ENCODE measurements at regions not wholly inside any gene's neighbourhood (a gene's known extent, or its start where the extent isn't known, plus 50 kb on each side); places are given as distances from the start of the nearest gene placed in this dataset.
A peak's percentile ranks its signal among the peaks of the same experiment; 100 is the strongest.

DNA sequence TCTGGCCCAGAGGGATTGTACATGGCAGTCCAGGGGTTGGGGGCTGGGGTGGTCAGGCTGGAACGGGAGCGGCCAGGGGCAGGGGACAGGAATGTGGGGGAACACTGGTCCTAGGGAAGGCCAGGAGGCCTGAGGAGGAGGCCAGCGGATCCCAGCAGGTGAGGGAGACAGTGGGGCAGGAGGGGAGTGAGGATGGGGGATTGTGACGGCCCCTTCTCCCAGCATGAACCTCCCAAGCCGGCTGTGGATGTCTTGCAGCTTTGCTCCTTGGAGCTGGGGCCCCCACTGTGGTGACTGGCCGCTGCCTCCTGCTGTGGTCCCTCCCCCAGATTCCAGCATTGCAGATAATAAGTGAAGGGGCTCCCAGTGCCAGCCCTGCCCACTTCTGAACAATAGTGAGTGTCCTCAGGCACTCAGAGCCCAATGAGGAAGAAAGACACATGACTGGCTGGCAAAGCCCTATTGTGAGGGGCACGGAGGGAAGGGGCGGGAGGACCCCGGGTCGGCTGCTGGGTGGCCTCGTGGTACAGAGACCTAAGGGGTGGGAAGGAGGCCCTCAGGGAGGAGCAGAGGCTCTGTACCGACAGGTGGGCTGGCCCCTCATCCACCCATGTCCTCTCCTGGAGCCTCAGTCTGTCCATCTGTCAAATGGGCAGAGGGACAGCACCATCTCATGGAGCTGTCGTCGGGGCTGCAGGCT, 215.0 kb downstream of the KIF26A start:
- DNase-seq = peak; percentile 13 to 53
- Histone ChIP-seq H3K9me3 (peaks cover 0 to 4% (median 0%) of the 10 kb centered on the region in 3 donors), H3K27me3 (peaks cover 0 to 33% of the 10 kb centered on the region in 2 donors), H3K36me3 (no peaks in the 10 kb centered on the region), H3K4me1 (no peaks in the 10 kb centered on the region), H3K4me3 (no peak overlapping the region), H3K27ac (no peak overlapping the region)
- intact Hi-C loops (cut with DNase I; ENCODE audit: low total_unique reads) = no loop called here
- TF ChIP-seq, protein P1, sequence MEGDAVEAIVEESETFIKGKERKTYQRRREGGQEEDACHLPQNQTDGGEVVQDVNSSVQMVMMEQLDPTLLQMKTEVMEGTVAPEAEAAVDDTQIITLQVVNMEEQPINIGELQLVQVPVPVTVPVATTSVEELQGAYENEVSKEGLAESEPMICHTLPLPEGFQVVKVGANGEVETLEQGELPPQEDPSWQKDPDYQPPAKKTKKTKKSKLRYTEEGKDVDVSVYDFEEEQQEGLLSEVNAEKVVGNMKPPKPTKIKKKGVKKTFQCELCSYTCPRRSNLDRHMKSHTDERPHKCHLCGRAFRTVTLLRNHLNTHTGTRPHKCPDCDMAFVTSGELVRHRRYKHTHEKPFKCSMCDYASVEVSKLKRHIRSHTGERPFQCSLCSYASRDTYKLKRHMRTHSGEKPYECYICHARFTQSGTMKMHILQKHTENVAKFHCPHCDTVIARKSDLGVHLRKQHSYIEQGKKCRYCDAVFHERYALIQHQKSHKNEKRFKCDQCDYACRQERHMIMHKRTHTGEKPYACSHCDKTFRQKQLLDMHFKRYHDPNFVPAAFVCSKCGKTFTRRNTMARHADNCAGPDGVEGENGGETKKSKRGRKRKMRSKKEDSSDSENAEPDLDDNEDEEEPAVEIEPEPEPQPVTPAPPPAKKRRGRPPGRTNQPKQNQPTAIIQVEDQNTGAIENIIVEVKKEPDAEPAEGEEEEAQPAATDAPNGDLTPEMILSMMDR (IDR thresholded peaks at IDR 0.05) = no peak

DNA sequence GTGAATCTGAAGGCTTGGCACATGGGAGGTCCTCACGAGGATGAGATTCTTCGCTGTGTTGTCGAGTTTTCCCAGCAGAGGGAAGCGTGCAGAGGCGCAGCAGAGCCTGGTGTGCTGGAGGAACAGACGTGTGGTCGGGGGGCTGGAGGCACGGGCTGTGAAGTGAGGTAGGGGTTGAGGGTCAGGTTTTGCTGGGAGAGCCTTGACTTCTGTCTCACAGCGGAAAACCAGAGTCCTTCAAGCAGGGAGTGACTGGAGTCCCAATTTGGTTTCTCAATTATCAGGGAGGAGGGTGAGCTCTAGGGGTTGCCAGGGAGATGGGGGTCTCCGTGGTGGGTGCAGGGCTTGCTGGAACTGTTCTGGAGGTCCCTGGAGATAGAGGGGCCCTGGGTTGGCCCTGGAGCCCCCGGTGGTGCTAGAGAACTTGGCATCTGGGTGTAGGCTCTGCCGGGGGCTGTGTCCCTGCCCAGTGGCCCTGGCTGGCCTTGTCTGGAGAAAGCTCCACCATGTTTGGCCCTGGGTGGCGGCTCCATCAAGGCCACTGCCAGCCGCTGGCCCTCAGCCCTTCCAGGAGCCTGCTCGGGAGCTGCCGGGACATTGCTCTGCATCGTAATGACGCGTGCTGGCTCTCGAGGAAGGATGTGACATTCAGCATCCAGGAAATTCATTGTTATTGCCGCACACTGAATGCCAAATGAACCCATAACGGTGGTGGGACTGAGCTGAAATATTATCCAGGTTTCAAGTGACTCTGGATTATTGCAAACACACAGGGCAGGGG, 215.7 kb downstream of the KIF26A start:
- Histone ChIP-seq H3K4me3 (no peak overlapping the region), H3K36me3 (no peaks in the 10 kb centered on the region), H3K4me1 (no peaks in the 10 kb centered on the region), H3K9me3 (peaks cover 0 to 4% (median 0%) of the 10 kb centered on the region in 3 donors), H3K27ac (no peak overlapping the region), H3K27me3 (peaks cover 0 to 37% of the 10 kb centered on the region in 2 donors)
- TF ChIP-seq, protein P1 (IDR thresholded peaks at IDR 0.05) = no peak
- intact Hi-C loops (cut with DNase I; ENCODE audit: low total_unique reads) = no loop called here
- DNase-seq = peak; percentile 15 to 59

DNA sequence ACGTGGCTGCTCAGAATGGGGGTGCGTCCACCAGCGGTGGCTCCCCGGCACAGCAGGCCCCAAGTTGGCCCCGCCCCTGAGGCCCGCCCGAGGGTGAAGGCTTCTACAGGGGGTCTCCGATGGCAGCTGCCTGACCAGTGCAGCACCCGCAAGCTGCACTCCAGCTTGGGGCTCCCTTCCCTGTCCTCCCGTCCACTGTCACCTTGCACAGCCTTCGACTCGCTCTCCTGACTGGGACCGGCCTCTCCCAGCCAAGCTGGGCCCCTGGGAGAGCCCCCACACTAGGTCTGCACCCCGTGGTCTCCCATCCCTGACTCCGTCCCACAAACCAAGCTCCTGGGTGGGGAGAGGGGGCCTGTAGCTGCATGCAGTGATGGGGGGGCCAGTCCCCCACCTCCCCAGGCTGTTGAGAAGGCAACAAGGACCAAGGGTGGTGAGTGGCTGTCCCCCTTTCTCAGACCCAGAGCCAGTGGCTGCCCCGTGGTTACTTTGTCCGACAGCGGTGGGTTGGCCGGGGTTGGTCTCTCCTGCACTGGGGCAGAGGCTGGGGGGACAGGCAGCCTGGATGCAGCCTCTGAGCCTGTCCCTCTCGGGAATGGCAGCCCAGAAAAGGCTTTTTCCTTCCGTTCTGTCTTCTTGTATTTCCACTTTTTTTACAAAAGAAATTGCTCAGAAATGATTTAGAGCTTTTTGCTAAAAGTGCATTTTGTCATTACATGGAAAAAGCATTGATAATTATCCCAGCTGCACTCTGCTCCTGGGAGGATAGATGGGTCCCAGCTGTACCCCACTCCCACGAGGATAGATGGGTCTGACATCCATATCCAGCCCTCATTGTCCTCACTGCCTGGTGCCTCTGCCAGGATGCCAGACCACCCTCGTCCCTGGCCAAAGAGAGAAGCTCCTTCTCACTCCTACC, 217.0 kb downstream of the KIF26A start:
- TF ChIP-seq, protein P1 (IDR thresholded peaks at IDR 0.05) = no peak
- no peaks in the 10 kb centered on the region for H3K36me3 ChIP-seq
- intact Hi-C loops (cut with DNase I; ENCODE audit: low total_unique reads) = no loop called here
- peak; percentile 20 to 46 for DNase-seq
- H3K9me3 ChIP-seq = peaks cover 0 to 4% (median 0%) of the 10 kb centered on the region in 3 donors
- H3K4me1 ChIP-seq = no peaks in the 10 kb centered on the region
- no peak overlapping the region for H3K27ac ChIP-seq
- H3K27me3 ChIP-seq = peaks cover 0 to 48% of the 10 kb centered on the region in 2 donors
- H3K4me3 ChIP-seq = no peak overlapping the region

DNA sequence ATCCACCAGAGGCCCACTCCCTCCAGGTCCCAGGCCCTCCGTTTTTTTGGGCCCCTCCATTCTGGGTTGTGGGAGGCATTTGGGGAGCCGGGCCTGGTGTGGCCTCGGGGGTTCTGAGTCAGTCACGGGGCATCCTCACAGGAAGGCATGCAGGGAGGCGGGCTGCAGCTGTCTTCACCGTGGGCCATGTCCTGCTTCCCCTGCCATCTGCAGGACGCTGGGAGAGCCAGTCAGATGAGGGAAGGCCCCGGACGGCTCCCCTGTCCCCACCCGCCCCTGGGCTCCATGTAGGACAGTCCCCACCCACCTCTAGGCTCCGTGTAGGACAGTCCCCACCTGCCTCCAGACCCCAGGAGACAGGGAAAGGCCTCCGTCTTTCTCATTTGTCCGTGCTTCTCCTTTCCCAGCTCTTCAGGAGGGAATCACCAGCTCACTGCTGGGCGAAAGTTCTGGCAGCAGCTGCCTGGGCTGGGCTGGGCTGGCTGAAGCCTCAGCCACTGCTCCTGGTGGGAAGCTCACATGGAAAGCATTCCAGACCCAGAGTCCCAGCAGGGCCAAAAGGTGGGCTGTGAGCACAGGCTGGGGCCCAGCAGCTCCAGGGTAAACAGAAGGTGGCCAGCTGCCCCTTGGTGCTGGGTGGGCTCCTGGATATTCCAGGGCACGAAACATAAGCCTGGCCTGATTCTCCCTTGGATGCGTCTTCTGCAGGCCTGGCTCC, 217.8 kb downstream of the KIF26A start:
- H3K27me3 ChIP-seq = peaks cover 0 to 55% of the 10 kb centered on the region in 2 donors
- H3K36me3 ChIP-seq = no peaks in the 10 kb centered on the region

More for the DNA sequence above, 217.8 kb downstream of the KIF26A start:
- DNase-seq = peak; percentile 16 to 56
- Histone ChIP-seq H3K4me1 (no peaks in the 10 kb centered on the region), H3K27ac (no peak overlapping the region), H3K9me3 (peaks cover 0 to 4% (median 0%) of the 10 kb centered on the region in 3 donors), H3K4me3 (no peak overlapping the region)
- TF ChIP-seq, protein P1 (IDR thresholded peaks at IDR 0.05) = no peak
- intact Hi-C loops (cut with DNase I; ENCODE audit: low total_unique reads) = no loop called here

Data from tibial artery (tissue), 4 donors.